ENCODE measurements at regions not wholly inside any gene's neighbourhood (a gene's known extent, or its start where the extent isn't known, plus 50 kb on each side); places are given as distances from the start of the nearest gene placed in this dataset.
A peak's percentile ranks its signal among the peaks of the same experiment; 100 is the strongest.

- peak; percentile 24 for DNase-seq
These were observed 333.3 kb upstream of the DDX53 start for GRCh38 chrX:22666441-22666840.

- no peak for DNase-seq
These were observed 324.8 kb upstream of the DDX53 start for GRCh38 chrX:22674932-22675331.

GRCh38 chrX:22686138-22686541 lies 313.6 kb upstream of the DDX53 start:
- DNase-seq = no peak

- no peak for DNase-seq
These were observed 310.5 kb upstream of the DDX53 start for GRCh38 chrX:22689290-22689689.

- DNase-seq = no peak
These were observed 309.6 kb upstream of the DDX53 start for GRCh38 chrX:22690116-22690515.

- DNase-seq = no peak
These were observed 307.7 kb upstream of the DDX53 start for GRCh38 chrX:22691966-22692565.

GRCh38 chrX:22698151-22698550 lies 301.6 kb upstream of the DDX53 start:
- no peak for DNase-seq

- no peak for DNase-seq
These were observed 300.1 kb upstream of the DDX53 start for GRCh38 chrX:22699581-22700091.

- no peak for DNase-seq
These were observed 286.8 kb upstream of the DDX53 start for GRCh38 chrX:22712942-22713341.

- no peak for DNase-seq
These were observed 269.2 kb upstream of the DDX53 start for GRCh38 chrX:22730542-22730941.

- no peak for DNase-seq
These were observed 262.2 kb upstream of the DDX53 start for GRCh38 chrX:22737541-22737940.

- DNase-seq = no peak
These were observed 260.5 kb upstream of the DDX53 start for GRCh38 chrX:22739276-22739675.

GRCh38 chrX:22740836-22741235 lies 258.9 kb upstream of the DDX53 start:
- DNase-seq = no peak

GRCh38 chrX:22742174-22742573 lies 257.6 kb upstream of the DDX53 start:
- DNase-seq = no peak

- DNase-seq = no peak
These were observed 253.7 kb upstream of the DDX53 start for GRCh38 chrX:22746081-22746480.

GRCh38 chrX:22748093-22748999 lies 251.4 kb upstream of the DDX53 start:
- peak; percentile 57 for DNase-seq

- no peak for DNase-seq
These were observed 240.8 kb upstream of the DDX53 start for GRCh38 chrX:22758807-22759481.

- no peak for DNase-seq
These were observed 239.2 kb upstream of the DDX53 start for GRCh38 chrX:22760513-22761057.

GRCh38 chrX:22788221-22788620 lies 211.5 kb upstream of the DDX53 start:
- DNase-seq = no peak

GRCh38 chrX:22795671-22796070 lies 204.1 kb upstream of the DDX53 start:
- DNase-seq = no peak

- peak; percentile 1 for DNase-seq
These were observed 199.4 kb upstream of the DDX53 start for GRCh38 chrX:22800360-22800759.

- no peak for DNase-seq
These were observed 199.0 kb upstream of the DDX53 start for GRCh38 chrX:22800806-22801205.

- no peak for DNase-seq
These were observed 196.4 kb upstream of the DDX53 start for GRCh38 chrX:22803353-22803752.
